WTC11 (cell line): ENCODE measurements at regions not wholly inside any gene's neighbourhood (a gene's known extent, or its start where the extent isn't known, plus 50 kb on each side); places are given as distances from the start of the nearest gene placed in this dataset.

Experiments used
- ESRRA ChIP-seq: sonication (generic); formaldehyde crosslinking; IDR thresholded peaks from 2 replicates; pipeline ENCODE4 v1.8.1; 2022; ENCODE audit warnings: mild to moderate bottlenecking, missing genetic modification reagents, borderline replicate concordance
- RELA ChIP-seq: sonication (generic); formaldehyde crosslinking; IDR thresholded peaks from 2 replicates; pipeline ENCODE4 v1.8.1; 2022; ENCODE audit warnings: missing genetic modification reagents, mild to moderate bottlenecking, borderline replicate concordance
- TEAD4 ChIP-seq: sonication (generic); formaldehyde crosslinking; IDR thresholded peaks from 2 replicates; pipeline ENCODE4 v1.8.0; 2022; ENCODE audit warnings: mild to moderate bottlenecking, missing genetic modification reagents
- ZNF138 ChIP-seq: sonication (generic); formaldehyde crosslinking; conservative IDR thresholded peaks from 2 replicates; pipeline ENCODE4 v1.8.1; 2022; ENCODE audit warnings: mild to moderate bottlenecking, moderate library complexity, missing genetic modification reagents
- TF ChIP-seq, protein P1 (sequence below): sonication (generic); formaldehyde crosslinking; IDR thresholded peaks from 2 replicates; pipeline ENCODE4 v1.8.1; 2022; ENCODE audit warnings: low read depth, missing genetic modification reagents, borderline replicate concordance

DNA sequence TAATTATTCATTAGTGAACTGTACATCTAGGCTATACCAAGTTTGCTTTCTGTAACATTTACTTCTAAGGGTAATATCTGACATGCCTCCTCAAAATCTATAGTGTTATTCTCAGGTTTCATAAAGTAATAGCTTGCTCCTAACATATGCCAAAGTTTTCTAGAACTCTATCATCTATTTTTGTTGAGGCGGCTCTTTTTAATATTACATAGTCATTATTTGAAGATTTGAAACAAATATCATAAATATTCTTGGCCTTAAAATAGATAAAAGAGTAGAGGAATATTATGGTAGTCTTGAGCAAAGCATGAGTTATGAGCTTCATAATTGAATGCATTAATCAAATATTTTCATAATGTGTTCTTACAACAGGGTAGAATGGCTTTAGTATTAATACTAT, 327.2 kb upstream of the KCND2 start:
- TF ChIP-seq RELA (CRISPR knock-in tag), result no peak
- TF ChIP-seq, protein P1, sequence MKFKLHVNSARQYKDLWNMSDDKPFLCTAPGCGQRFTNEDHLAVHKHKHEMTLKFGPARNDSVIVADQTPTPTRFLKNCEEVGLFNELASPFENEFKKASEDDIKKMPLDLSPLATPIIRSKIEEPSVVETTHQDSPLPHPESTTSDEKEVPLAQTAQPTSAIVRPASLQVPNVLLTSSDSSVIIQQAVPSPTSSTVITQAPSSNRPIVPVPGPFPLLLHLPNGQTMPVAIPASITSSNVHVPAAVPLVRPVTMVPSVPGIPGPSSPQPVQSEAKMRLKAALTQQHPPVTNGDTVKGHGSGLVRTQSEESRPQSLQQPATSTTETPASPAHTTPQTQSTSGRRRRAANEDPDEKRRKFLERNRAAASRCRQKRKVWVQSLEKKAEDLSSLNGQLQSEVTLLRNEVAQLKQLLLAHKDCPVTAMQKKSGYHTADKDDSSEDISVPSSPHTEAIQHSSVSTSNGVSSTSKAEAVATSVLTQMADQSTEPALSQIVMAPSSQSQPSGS (CRISPR knock-in tag), result no peak
- no peak for TF ChIP-seq ZNF138 (CRISPR knock-in tag)
- TF ChIP-seq TEAD4 (CRISPR knock-in tag), result no peak
- TF ChIP-seq ESRRA, result no peak
